HuH-7 (cell line): ENCODE measurements at regions not wholly inside any gene's neighbourhood (a gene's known extent, or its start where the extent isn't known, plus 50 kb on each side); places are given as distances from the start of the nearest gene placed in this dataset.

Source experiments
- DNase-seq: peaks from one replicate; pipeline ENCODE4 v3.0.0; 2011; ENCODE audit warnings: low spot score

DNA sequence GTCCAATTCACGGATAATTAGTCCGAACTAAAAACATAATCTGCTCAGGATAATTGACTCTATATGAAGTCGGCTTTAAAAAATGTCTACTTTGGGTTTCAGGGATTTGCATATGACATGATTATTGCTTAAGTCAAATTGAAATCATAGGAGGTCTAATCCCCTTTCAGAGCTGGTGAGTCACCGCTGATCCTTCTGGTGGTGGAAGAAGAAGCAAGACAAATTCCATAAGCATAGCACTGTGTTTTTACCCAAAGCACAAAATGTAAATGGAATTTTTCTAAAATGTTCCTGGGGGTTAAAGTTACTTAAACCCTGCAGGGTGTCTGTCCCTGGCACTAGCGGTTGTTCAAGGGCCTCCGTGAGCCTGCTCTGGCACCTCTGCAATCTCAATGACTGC is 460.2 kb downstream of the LRATD1 start:
- no peak for DNase-seq

GRCh38 chr2:15094161-15094560 is 461.6 kb downstream of the LRATD1 start:
- no peak for DNase-seq

DNA sequence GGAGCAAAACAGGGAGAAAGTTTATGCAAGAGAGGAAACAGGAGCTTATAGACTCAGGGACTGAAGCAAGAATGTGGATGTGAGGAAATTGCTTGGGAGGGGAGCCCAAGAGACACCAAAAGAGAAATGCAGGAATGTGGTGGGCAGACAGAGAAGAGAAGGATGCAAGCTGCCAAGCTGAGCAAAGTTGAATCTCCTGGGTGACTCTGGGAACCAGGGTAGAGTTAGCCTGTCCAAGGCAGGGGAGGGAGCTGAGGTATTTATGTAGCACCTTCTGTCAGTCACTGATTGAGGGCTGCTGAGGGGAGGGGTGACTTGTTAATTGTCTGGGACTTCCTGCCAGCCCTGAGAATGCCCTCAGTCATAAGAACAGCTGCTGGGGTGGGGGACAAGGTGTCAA is 464.3 kb downstream of the NBAS start:
- no peak for DNase-seq

- DNase-seq, result no peak
These were observed 454.0 kb downstream of the NBAS start for GRCh38 chr2:15107137-15107536.

DNA sequence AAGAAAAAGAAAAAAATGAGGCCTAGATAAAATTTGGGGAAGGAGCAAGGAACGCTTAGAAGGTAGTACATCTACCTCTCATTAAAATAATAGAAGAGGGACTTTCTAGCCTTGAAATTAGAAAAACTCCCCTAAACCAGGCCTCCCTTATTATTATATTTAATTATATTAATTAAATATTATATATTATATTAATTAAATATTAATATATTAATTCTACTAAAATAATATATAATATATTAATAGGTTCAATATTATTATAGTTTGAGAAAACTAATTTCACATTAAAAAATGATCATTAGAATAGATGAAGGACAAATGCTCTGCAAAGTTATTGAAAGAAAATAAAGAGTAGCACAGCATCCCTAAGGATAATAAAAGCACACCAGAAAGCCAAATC is 449.4 kb downstream of the NBAS start:
- DNase-seq, result no peak

- no peak for DNase-seq
These were observed 448.9 kb downstream of the NBAS start for GRCh38 chr2:15112216-15112615.

GRCh38 chr2:15115776-15116175 is 445.4 kb downstream of the NBAS start:
- DNase-seq, result no peak

- DNase-seq, result no peak
These were observed 444.3 kb downstream of the NBAS start for GRCh38 chr2:15116830-15117229.
